Neural progenitor cell (in vitro differentiated cells): ENCODE measurements at regions not wholly inside any gene's neighbourhood (a gene's known extent, or its start where the extent isn't known, plus 50 kb on each side); places are given as distances from the start of the nearest gene placed in this dataset.
A peak's percentile ranks its signal among the peaks of the same experiment; 100 is the strongest.

ENCODE experiments used
- CTCF ChIP-seq: fragments of 200-600 bp; sonication (generic); IDR thresholded peaks from 2 replicates; pipeline ENCODE4 v1.5.1; 2017; ENCODE audit warnings: antibody characterized with exemption, mild to moderate bottlenecking
- EZH2 ChIP-seq: fragments of 200-600 bp; sonication (generic); IDR thresholded peaks from 2 replicates; pipeline ENCODE4 v1.6.1; 2017; ENCODE audit warnings: antibody characterized with exemption, mild to moderate bottlenecking, moderate library complexity
- EZH2phosphoT487 ChIP-seq: fragments of 200-600 bp; sonication (generic); IDR thresholded peaks from 2 replicates; pipeline ENCODE4 v1.6.1; 2017; ENCODE audit warnings: antibody characterized with exemption

GRCh38 chr2:176653479-176654443 lies 384.5 kb downstream of the MTX2 start:
- TF ChIP-seq EZH2phosphoT487 (no peak), CTCF (peak; percentile 76), EZH2 (peak; percentile 46)
